HCT116 (cell line): ENCODE measurements at regions not wholly inside any gene's neighbourhood (a gene's known extent, or its start where the extent isn't known, plus 50 kb on each side); places are given as distances from the start of the nearest gene placed in this dataset.

ENCODE experiments used
- ATAC-seq: fragments of 200-7000 bp; cut with Tn5 transposase; 2 replicates; pipeline ENCODE4 v1.9.1; 2020; ENCODE audit warnings: mild to moderate bottlenecking, moderate library complexity
- BruUV-seq: library from RNA; stranded (reverse); fragments of 400-500 nt; replicated peaks from 2 replicates; lab custom pipeline; 2021; lab: Mats Ljungman, UMichigan
- CTCF ChIA-PET: fragments of 300-600 bp; sonication (Branson Sonifier 250); formaldehyde crosslinking; loops from one replicate; lab custom pipeline; 2021; ENCODE audit warnings: antibody characterized with exemption; lab: Charles Lee
- POLR2A ChIA-PET: fragments of 300-600, 350-600 bp; sonication (Branson Sonifier 250); formaldehyde crosslinking; loops from one replicate; lab custom pipeline; 2021; ENCODE audit warnings: antibody characterized with exemption; lab: Charles Lee
- RAD21 ChIA-PET, 2 experiments: fragments of 300-600 bp; sonication (Branson Sonifier 250); formaldehyde crosslinking; loops; one replicate each; lab custom pipeline; 2023; ENCODE audit warnings: low total read pairs in 2 of 2; ENCODE audit not compliant: uncharacterized antibody in 2 of 2, unreplicated experiment in 2 of 2, low non-redundant PET in 1 of 2; lab: Charles Lee
- DNase-seq: peaks from one replicate; pipeline ENCODE4 v3.0.0-alpha.2; 2010; ENCODE audit warnings: low read depth, low spot score
- H2AFZ ChIP-seq: fragments of 200-600 bp; shearing (Covaris generic), sonication (generic); 2 replicates; pipeline ENCODE4 v1.6.1; 2017; ENCODE audit warnings: low read depth, mixed run types, mixed read lengths, antibody characterized with exemption, low read length; ENCODE audit not compliant: poor library complexity, severe bottlenecking
- H3K27ac ChIP-seq: 2 replicates; pipeline ENCODE4 v1.5.1; 2012; ENCODE audit warnings: low read depth, low read length
- H3K27me3 ChIP-seq: fragments of 200-600 bp; sonication (generic); 2 replicates; pipeline ENCODE4 v1.6.1; 2016; ENCODE audit warnings: mixed run types, low read length, mixed read lengths; ENCODE audit not compliant: insufficient read depth
- H3K36me3 ChIP-seq, 2 experiments: fragments of 200-500 bp in 1 of 2; fragments of 200-600 bp in 1 of 2; sonication (Bioruptor generic) in 1 of 2; sonication (generic) in 1 of 2; 2 replicates each; pipeline versions ENCODE4 v1.5.1 to v1.6.1; 2014 to 2016; ENCODE audit warnings: low read length in 2 of 2, inconsistent platforms in 1 of 2, mixed read lengths in 1 of 2, mixed run types in 1 of 2; ENCODE audit not compliant: insufficient read depth in 2 of 2, control insufficient read depth in 1 of 2
- H3K4me1 ChIP-seq, 2 experiments: fragments of 200-600 bp in 1 of 2; sonication (generic) in 1 of 2; 2 replicates each; pipeline versions ENCODE4 v1.5.1 to v1.6.1; 2012 to 2017; ENCODE audit warnings: low read length in 2 of 2, inconsistent platforms in 1 of 2, mild to moderate bottlenecking in 1 of 2, mixed read lengths in 1 of 2, mixed run types in 1 of 2, moderate library complexity in 1 of 2; ENCODE audit not compliant: insufficient read depth in 2 of 2, control insufficient read depth in 1 of 2
- H3K4me2 ChIP-seq: fragments of 200-600 bp; sonication (generic); 2 replicates; pipeline ENCODE4 v1.6.1; 2017; ENCODE audit warnings: mixed run types, low read length, mixed read lengths
- H3K4me3 ChIP-seq, 2 experiments: fragments of 200-600 bp in 1 of 2; sonication (generic) in 1 of 2; replicated peaks in 1 of 2; 2 replicates each; pipeline ENCODE4 v1.5.1; 2011 to 2016; ENCODE audit warnings: low read length in 2 of 2, control low read depth in 1 of 2, low read depth in 1 of 2, mild to moderate bottlenecking in 1 of 2, mixed read lengths in 1 of 2, mixed run types in 1 of 2
- H3K79me2 ChIP-seq: fragments of 200-600 bp; sonication (generic); 2 replicates; pipeline ENCODE4 v1.6.1; 2017; ENCODE audit warnings: mild to moderate bottlenecking, mixed run types, low read length, moderate library complexity, mixed read lengths; ENCODE audit not compliant: insufficient read depth
- H3K9ac ChIP-seq: fragments of 200-600 bp; sonication (generic); 2 replicates; pipeline ENCODE4 v1.6.1; 2016; ENCODE audit warnings: low read length, mixed read lengths
- H3K9me2 ChIP-seq: fragments of 200-600 bp; sonication (generic), shearing (Covaris generic); 2 replicates; pipeline ENCODE4 v1.6.1; 2017; ENCODE audit warnings: mixed run types, mild to moderate bottlenecking, moderate library complexity; ENCODE audit not compliant: insufficient read depth
- H3K9me3 ChIP-seq, 2 experiments: fragments of 200-500 bp in 1 of 2; fragments of 200-600 bp in 1 of 2; sonication (Bioruptor generic) in 1 of 2; sonication (generic) in 1 of 2; 2 replicates each; pipeline ENCODE4 v1.6.1; 2014 to 2017; ENCODE audit warnings: low read length in 2 of 2, mixed read lengths in 2 of 2, inconsistent platforms in 1 of 2, low read depth in 1 of 2, mild to moderate bottlenecking in 1 of 2, mixed run types in 1 of 2, moderate library complexity in 1 of 2; ENCODE audit not compliant: control insufficient read depth in 1 of 2, insufficient read depth in 1 of 2
- H4K20me1 ChIP-seq: fragments of 200-600 bp; sonication (generic), shearing (Covaris generic); 2 replicates; pipeline ENCODE4 v1.6.1; 2017; ENCODE audit warnings: mixed run types, mild to moderate bottlenecking, moderate library complexity; ENCODE audit not compliant: insufficient read depth
- CBX3 ChIP-seq: IDR thresholded peaks from 2 replicates; pipeline ENCODE4 v1.6.1; 2012; ENCODE audit warnings: low read depth
- EGR1 ChIP-seq: IDR thresholded peaks from 2 replicates; pipeline ENCODE4 v1.6.1; 2012; ENCODE audit warnings: low read depth
- EZH2 ChIP-seq: fragments of 200-600 bp; sonication (generic); IDR thresholded peaks from 2 replicates; pipeline ENCODE4 v1.6.1; 2017; ENCODE audit warnings: antibody characterized with exemption, mixed run types
- EZH2phosphoT487 ChIP-seq: fragments of 200-600 bp; IDR thresholded peaks from 2 replicates; pipeline ENCODE4 v1.6.1; 2018; ENCODE audit warnings: antibody characterized with exemption, borderline replicate concordance
- JUND ChIP-seq: IDR thresholded peaks from 2 replicates; pipeline ENCODE4 v1.6.1; 2012
- POLR2AphosphoS5 ChIP-seq: IDR thresholded peaks from 2 replicates; pipeline ENCODE4 v1.6.1; 2011; ENCODE audit warnings: mild to moderate bottlenecking, low read depth, low read length, moderate library complexity
- SIN3A ChIP-seq: IDR thresholded peaks from 2 replicates; pipeline ENCODE4 v1.6.1; 2012; ENCODE audit warnings: low read depth
- YY1 ChIP-seq: IDR thresholded peaks from 2 replicates; pipeline ENCODE4 v1.6.1; 2011; ENCODE audit warnings: low read length, low read depth, moderate library complexity, mild to moderate bottlenecking; ENCODE audit not compliant: insufficient replicate concordance; ENCODE audit errors: extremely low read depth
- ZBTB33 ChIP-seq: IDR thresholded peaks from 2 replicates; pipeline ENCODE4 v1.6.1; 2011; ENCODE audit warnings: mild to moderate bottlenecking, low read length, moderate library complexity; ENCODE audit not compliant: insufficient replicate concordance; ENCODE audit errors: extremely low read depth
- ZFX ChIP-seq: fragments of 450-650 bp; IDR thresholded peaks from 2 replicates; pipeline ENCODE4 v1.6.1; 2017
- ZNF274 ChIP-seq: fragments of 200-500 bp; sonication (Bioruptor generic); IDR thresholded peaks from 2 replicates; pipeline ENCODE4 v1.6.1; 2014; ENCODE audit warnings: mild to moderate bottlenecking, low read depth, low read length, inconsistent platforms
- intact Hi-C: fragments of 100-400 bp; cut with micrococcal nuclease; formaldehyde crosslinking; loops from 2 replicates; pipeline ENCODE4 v1.10.0; 2022
- TF ChIP-seq, protein P1 (sequence below), 3 experiments: fragments of 200-600 bp in 1 of 3; sonication (generic) in 1 of 3; IDR thresholded peaks in 2 of 3; conservative IDR thresholded peaks in 1 of 3; 2 replicates each; pipeline ENCODE4 v1.5.1; 2012 to 2017; ENCODE audit warnings: low read depth in 2 of 3, low read length in 2 of 3, antibody characterized with exemption in 1 of 3, borderline replicate concordance in 1 of 3, control low read depth in 1 of 3, mild to moderate bottlenecking in 1 of 3, mixed read lengths in 1 of 3, mixed run types in 1 of 3, moderate library complexity in 1 of 3; ENCODE audit not compliant: insufficient read depth in 1 of 3

- ATAC-seq = no peak
- DNase-seq = no peak
- peaks cover 42% of the 10 kb centered on the region for H3K27me3 ChIP-seq
- H3K9me2 ChIP-seq = no peaks in the 10 kb centered on the region
- no peak overlapping the region for H3K27ac ChIP-seq
- no TSS peak for BruUV-seq
- H3K9ac ChIP-seq = no peak overlapping the region
- H3K36me3 ChIP-seq = no peaks in the 10 kb centered on the region
- H3K9me3 ChIP-seq = no peaks in the 10 kb centered on the region
- CTCF ChIA-PET = no interaction called here
- H3K4me3 ChIP-seq = no peak overlapping the region
- no peaks in the 10 kb centered on the region for H3K4me1 ChIP-seq
- no peak for TF ChIP-seq JUND
- TF ChIP-seq POLR2AphosphoS5 = no peak
- no peak for TF ChIP-seq SIN3A
- no peak for TF ChIP-seq YY1
- TF ChIP-seq, protein P1, sequence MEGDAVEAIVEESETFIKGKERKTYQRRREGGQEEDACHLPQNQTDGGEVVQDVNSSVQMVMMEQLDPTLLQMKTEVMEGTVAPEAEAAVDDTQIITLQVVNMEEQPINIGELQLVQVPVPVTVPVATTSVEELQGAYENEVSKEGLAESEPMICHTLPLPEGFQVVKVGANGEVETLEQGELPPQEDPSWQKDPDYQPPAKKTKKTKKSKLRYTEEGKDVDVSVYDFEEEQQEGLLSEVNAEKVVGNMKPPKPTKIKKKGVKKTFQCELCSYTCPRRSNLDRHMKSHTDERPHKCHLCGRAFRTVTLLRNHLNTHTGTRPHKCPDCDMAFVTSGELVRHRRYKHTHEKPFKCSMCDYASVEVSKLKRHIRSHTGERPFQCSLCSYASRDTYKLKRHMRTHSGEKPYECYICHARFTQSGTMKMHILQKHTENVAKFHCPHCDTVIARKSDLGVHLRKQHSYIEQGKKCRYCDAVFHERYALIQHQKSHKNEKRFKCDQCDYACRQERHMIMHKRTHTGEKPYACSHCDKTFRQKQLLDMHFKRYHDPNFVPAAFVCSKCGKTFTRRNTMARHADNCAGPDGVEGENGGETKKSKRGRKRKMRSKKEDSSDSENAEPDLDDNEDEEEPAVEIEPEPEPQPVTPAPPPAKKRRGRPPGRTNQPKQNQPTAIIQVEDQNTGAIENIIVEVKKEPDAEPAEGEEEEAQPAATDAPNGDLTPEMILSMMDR (IDR thresholded peaks at IDR 0.05 in 2 of 3, conservative IDR thresholded peaks at IDR 0.05 in 1 of 3; ENCODE audit: borderline replicate concordance in 1 of 3, insufficient read depth in 1 of 3, low read depth in 2 of 3, low read length in 2 of 3) = no peak
- no peak for TF ChIP-seq ZNF274
- no peak overlapping the region for H3K4me2 ChIP-seq
- intact Hi-C loops = no loop called here
- RAD21 ChIA-PET = no interaction called here
- no peaks in the 10 kb centered on the region for H3K79me2 ChIP-seq
- POLR2A ChIA-PET = no interaction called here
- H2AFZ ChIP-seq = no peak overlapping the region
- H4K20me1 ChIP-seq = no peaks in the 10 kb centered on the region
These were observed 222.6 kb upstream of the HDDC2 start for GRCh38 chr6:125524356-125524755.

- BruUV-seq = no TSS peak
- peaks cover 48% of the 10 kb centered on the region for H3K27me3 ChIP-seq
- DNase-seq (no peak), ATAC-seq (no peak)
- CTCF ChIA-PET = no interaction called here
- H3K9ac ChIP-seq = no peak overlapping the region
- no peak overlapping the region for H3K4me2 ChIP-seq
- H3K4me1 ChIP-seq = no peaks in the 10 kb centered on the region
- no peaks in the 10 kb centered on the region for H3K79me2 ChIP-seq
- H3K27ac ChIP-seq = no peak overlapping the region
- intact Hi-C loops = no loop called here
- H3K9me2 ChIP-seq = no peaks in the 10 kb centered on the region
- no peak overlapping the region for H3K4me3 ChIP-seq
- no peaks in the 10 kb centered on the region for H3K9me3 ChIP-seq
- no peaks in the 10 kb centered on the region for H4K20me1 ChIP-seq
- RAD21 ChIA-PET = no interaction called here
- POLR2A ChIA-PET = no interaction called here
- H2AFZ ChIP-seq = no peak overlapping the region
- H3K36me3 ChIP-seq = no peaks in the 10 kb centered on the region
- TF ChIP-seq ZNF274 = no peak
- no peak for TF ChIP-seq EZH2phosphoT487
- TF ChIP-seq CBX3 = no peak
- no peak for TF ChIP-seq YY1
- no peak for TF ChIP-seq ZBTB33
- no peak for TF ChIP-seq EZH2
- no peak for TF ChIP-seq ZFX
- TF ChIP-seq EGR1 = no peak
These were observed 223.3 kb upstream of the HEY2 start for GRCh38 chr6:125526007-125526720.
